ENCODE measurements at regions not wholly inside any gene's neighbourhood (a gene's known extent, or its start where the extent isn't known, plus 50 kb on each side); places are given as distances from the start of the nearest gene placed in this dataset.

DNA sequence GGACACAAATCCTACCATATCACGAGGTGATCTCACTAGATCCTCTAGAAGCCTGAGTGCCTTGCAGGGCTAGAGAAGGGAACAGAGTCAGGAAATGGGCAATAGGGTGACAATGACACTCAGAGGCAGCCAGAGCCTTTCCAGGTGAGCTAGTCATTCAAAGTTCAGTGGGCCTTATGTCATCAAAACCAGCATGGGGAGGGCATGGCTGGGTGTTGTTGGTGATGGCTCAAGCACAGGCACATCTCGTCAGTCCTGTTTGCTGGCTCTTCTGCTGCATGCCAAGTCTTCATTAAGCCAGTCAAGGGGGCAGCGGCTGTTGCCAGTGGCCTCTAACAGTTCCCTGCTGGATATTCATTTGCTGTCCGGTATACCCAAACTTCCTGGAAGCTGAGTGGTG lies 99.6 kb upstream of the USP24 start:
- no peak for ATAC-seq
- Histone ChIP-seq H3K27ac (ENCODE audit: low read length) (no peak overlapping the region), H3K9ac (ENCODE audit: low read length) (no peak overlapping the region), H3K36me3 (ENCODE audit: low read depth, low read length) (no peaks in the 10 kb centered on the region), H3K4me2 (ENCODE audit: low read length) (no peak overlapping the region), H3K9me2 (replicated peaks; ENCODE audit: low read length) (no peaks in the 10 kb centered on the region), H3K4me1 (ENCODE audit: insufficient read depth, low read length) (peaks cover 28% of the 10 kb centered on the region), H3K9me3 (ENCODE audit: low read length) (no peaks in the 10 kb centered on the region), H4K20me1 (ENCODE audit: low read length) (no peaks in the 10 kb centered on the region), H3K79me2 (ENCODE audit: low read length) (no peaks in the 10 kb centered on the region), H3F3A (ENCODE audit: low read length, unreplicated experiment) (peaks cover 8% of the 10 kb centered on the region), H3K27me3 (ENCODE audit: low read length) (no peaks in the 10 kb centered on the region), H2AFZ (ENCODE audit: low read length) (no peak overlapping the region), H3K4me3 (ENCODE audit: low read length) (no peak overlapping the region)
- TF ChIP-seq, protein P1, sequence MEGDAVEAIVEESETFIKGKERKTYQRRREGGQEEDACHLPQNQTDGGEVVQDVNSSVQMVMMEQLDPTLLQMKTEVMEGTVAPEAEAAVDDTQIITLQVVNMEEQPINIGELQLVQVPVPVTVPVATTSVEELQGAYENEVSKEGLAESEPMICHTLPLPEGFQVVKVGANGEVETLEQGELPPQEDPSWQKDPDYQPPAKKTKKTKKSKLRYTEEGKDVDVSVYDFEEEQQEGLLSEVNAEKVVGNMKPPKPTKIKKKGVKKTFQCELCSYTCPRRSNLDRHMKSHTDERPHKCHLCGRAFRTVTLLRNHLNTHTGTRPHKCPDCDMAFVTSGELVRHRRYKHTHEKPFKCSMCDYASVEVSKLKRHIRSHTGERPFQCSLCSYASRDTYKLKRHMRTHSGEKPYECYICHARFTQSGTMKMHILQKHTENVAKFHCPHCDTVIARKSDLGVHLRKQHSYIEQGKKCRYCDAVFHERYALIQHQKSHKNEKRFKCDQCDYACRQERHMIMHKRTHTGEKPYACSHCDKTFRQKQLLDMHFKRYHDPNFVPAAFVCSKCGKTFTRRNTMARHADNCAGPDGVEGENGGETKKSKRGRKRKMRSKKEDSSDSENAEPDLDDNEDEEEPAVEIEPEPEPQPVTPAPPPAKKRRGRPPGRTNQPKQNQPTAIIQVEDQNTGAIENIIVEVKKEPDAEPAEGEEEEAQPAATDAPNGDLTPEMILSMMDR (conservative IDR thresholded peaks at IDR 0.05; ENCODE audit: low read depth, low read length), result no peak
- no peak for TF ChIP-seq EZH2phosphoT487 (IDR thresholded peaks at IDR 0.05; ENCODE audit: borderline replicate concordance, low read length)
- no peak for TF ChIP-seq EZH2 (IDR thresholded peaks at IDR 0.05; ENCODE audit: low read length, unreplicated experiment)
- no TSS peak for BruUV-seq (replicated peaks)
- intact Hi-C loops (cut with micrococcal nuclease), result loop anchor here (5.0 kb wide), 1 partner anchor 63 kb away; no protein-coding TSS in a partner anchor
- ChIA-PET POLR2A (ENCODE audit: unreplicated experiment) (no interaction called here), CTCF (no interaction called here)
- DNase-seq, result peak; percentile 30

DNA sequence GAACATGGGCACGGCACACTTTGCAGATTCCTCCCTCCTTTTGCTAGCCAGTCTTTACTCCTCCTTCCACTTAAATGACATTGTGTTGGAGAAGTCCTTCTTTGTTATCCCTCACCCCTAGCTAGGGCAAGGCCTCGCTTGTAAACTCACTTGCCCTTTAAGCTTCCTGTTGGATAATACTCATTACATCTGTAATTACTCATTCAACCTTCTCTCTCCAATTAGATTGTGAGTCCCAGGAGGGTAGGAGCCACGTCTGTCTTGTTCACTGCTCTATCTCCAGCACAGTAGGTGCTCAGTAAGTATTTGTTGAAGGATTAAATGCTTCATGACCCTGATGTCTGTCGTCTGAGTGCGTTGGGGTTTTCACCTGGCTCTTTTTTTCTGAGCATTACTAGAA lies 98.7 kb upstream of the USP24 start:
- peaks cover 28% of the 10 kb centered on the region for H3K4me1 ChIP-seq (ENCODE audit: insufficient read depth, low read length)
- no TSS peak for BruUV-seq (replicated peaks)
- no peaks in the 10 kb centered on the region for H3K79me2 ChIP-seq (ENCODE audit: low read length)
- H3K27me3 ChIP-seq (ENCODE audit: low read length), result no peaks in the 10 kb centered on the region
- ATAC-seq (no peak), DNase-seq (no peak)
- no peak overlapping the region for H2AFZ ChIP-seq (ENCODE audit: low read length)
- H3K9me3 ChIP-seq (ENCODE audit: low read length), result no peaks in the 10 kb centered on the region
- TF ChIP-seq EZH2 (IDR thresholded peaks at IDR 0.05; ENCODE audit: low read length, unreplicated experiment) (no peak), EZH2phosphoT487 (IDR thresholded peaks at IDR 0.05; ENCODE audit: borderline replicate concordance, low read length) (no peak)
- TF ChIP-seq, protein P1 (conservative IDR thresholded peaks at IDR 0.05; ENCODE audit: low read depth, low read length), result no peak
- H3K9me2 ChIP-seq (replicated peaks; ENCODE audit: low read length), result no peaks in the 10 kb centered on the region
- H3K36me3 ChIP-seq (ENCODE audit: low read depth, low read length), result no peaks in the 10 kb centered on the region
- H3K4me3 ChIP-seq (ENCODE audit: low read length), result no peak overlapping the region
- no peak overlapping the region for H3K4me2 ChIP-seq (ENCODE audit: low read length)
- CTCF ChIA-PET, result no interaction called here
- peaks cover 8% of the 10 kb centered on the region for H3F3A ChIP-seq (ENCODE audit: low read length, unreplicated experiment)
- H3K9ac ChIP-seq (ENCODE audit: low read length), result no peak overlapping the region
- intact Hi-C loops (cut with micrococcal nuclease), result loop anchor here (5.0 kb wide), 1 partner anchor 63 kb away; no protein-coding TSS in a partner anchor
- H3K27ac ChIP-seq (ENCODE audit: low read length), result no peak overlapping the region
- no peaks in the 10 kb centered on the region for H4K20me1 ChIP-seq (ENCODE audit: low read length)
- POLR2A ChIA-PET (ENCODE audit: unreplicated experiment), result no interaction called here

DNA sequence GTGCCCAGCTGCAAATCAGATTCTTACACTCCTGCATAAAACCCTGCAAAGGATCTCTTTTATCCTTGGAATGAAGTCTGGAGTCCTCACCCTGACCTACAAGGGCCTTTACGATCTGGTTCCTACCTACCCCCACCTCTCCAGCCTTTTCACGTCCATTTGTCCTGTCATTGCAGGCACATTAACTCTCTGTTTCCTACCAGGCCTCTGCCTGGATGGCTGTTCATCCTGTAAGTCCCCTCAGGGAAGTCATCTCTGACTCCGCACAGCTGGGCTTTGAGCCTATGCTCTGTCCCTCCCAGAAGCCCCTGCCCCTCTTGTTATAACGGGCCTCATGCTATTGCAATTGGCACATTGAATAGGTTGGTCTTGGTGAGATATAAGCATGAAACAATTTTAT lies 96.8 kb upstream of the USP24 start:
- no peaks in the 10 kb centered on the region for H3K9me3 ChIP-seq (ENCODE audit: low read length)
- H3K9me2 ChIP-seq (replicated peaks; ENCODE audit: low read length), result no peaks in the 10 kb centered on the region
- no peaks in the 10 kb centered on the region for H3K79me2 ChIP-seq (ENCODE audit: low read length)
- peak overlapping the region; percentile 74; the same call in 1 of the 2 replicates for H3K4me2 ChIP-seq (ENCODE audit: low read length)
- DNase-seq, result no peak
- intact Hi-C loops (cut with micrococcal nuclease), result loop anchor here (5.0 kb wide), 1 partner anchor 65 kb away; no protein-coding TSS in a partner anchor
- no peaks in the 10 kb centered on the region for H4K20me1 ChIP-seq (ENCODE audit: low read length)
- BruUV-seq (replicated peaks), result no TSS peak
- ATAC-seq, result no peak
- no peak overlapping the region for H3K4me3 ChIP-seq (ENCODE audit: low read length)
- H3K27me3 ChIP-seq (ENCODE audit: low read length), result no peaks in the 10 kb centered on the region
- H3K9ac ChIP-seq (ENCODE audit: low read length), result no peak overlapping the region
- peak overlapping the region; percentile 90; the same call in 1 of the 2 replicates for H3K27ac ChIP-seq (ENCODE audit: low read length)
- peaks cover 8% of the 10 kb centered on the region for H3F3A ChIP-seq (ENCODE audit: low read length, unreplicated experiment)
- no peak for TF ChIP-seq EZH2 (IDR thresholded peaks at IDR 0.05; ENCODE audit: low read length, unreplicated experiment)
- TF ChIP-seq, protein P1 (conservative IDR thresholded peaks at IDR 0.05; ENCODE audit: low read depth, low read length), result no peak
- no peak for TF ChIP-seq EZH2phosphoT487 (IDR thresholded peaks at IDR 0.05; ENCODE audit: borderline replicate concordance, low read length)
- ChIA-PET POLR2A (ENCODE audit: unreplicated experiment) (no interaction called here), CTCF (no interaction called here)
- peaks cover 28% of the 10 kb centered on the region for H3K4me1 ChIP-seq (ENCODE audit: insufficient read depth, low read length)
- no peaks in the 10 kb centered on the region for H3K36me3 ChIP-seq (ENCODE audit: low read depth, low read length)
- no peak overlapping the region for H2AFZ ChIP-seq (ENCODE audit: low read length)
